ENCODE measurements at regions not wholly inside any gene's neighbourhood (a gene's known extent, or its start where the extent isn't known, plus 50 kb on each side); places are given as distances from the start of the nearest gene placed in this dataset.

DNA sequence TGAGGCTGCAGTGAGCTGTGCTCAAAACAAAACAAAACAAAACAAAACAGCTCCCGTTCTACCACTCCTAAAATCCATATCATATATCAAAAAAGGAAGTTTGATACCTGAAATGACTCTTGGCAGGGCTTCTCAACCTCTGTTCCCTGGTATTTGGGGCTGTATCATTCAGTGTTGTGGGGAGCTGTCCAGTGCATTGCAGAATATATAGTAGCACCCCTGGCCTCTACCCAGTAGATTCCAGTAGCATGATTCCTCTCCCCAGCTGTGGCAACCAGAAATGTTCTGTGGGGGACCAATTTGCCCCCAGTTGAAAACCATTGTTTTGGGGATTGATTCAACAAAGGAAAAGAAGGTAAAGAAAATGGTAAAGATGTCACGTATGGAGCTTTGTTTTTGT lies 238.9 kb downstream of the PRL start:
- TF ChIP-seq, protein P1, sequence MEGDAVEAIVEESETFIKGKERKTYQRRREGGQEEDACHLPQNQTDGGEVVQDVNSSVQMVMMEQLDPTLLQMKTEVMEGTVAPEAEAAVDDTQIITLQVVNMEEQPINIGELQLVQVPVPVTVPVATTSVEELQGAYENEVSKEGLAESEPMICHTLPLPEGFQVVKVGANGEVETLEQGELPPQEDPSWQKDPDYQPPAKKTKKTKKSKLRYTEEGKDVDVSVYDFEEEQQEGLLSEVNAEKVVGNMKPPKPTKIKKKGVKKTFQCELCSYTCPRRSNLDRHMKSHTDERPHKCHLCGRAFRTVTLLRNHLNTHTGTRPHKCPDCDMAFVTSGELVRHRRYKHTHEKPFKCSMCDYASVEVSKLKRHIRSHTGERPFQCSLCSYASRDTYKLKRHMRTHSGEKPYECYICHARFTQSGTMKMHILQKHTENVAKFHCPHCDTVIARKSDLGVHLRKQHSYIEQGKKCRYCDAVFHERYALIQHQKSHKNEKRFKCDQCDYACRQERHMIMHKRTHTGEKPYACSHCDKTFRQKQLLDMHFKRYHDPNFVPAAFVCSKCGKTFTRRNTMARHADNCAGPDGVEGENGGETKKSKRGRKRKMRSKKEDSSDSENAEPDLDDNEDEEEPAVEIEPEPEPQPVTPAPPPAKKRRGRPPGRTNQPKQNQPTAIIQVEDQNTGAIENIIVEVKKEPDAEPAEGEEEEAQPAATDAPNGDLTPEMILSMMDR (IDR thresholded peaks at IDR 0.05; ENCODE audit: low read length): no peak
- no peak for TF ChIP-seq EZH2 (IDR thresholded peaks at IDR 0.05; ENCODE audit: borderline replicate concordance, low read length)

Data from OCI-LY1 (cell line).